Adrenal gland (tissue), 9 donors: ENCODE measurements at regions not wholly inside any gene's neighbourhood (a gene's known extent, or its start where the extent isn't known, plus 50 kb on each side); places are given as distances from the start of the nearest gene placed in this dataset.
"Not testable (repeated sequence)": the region's sequence is repeated elsewhere in the genome, so short reads cannot be mapped to it uniquely, and the experiment has no call there.

Source experiments
- DNase-seq, 7 donors: peaks; one replicate each; pipeline ENCODE4 v3.0.0-alpha.2; 2019 to 2020
- H3K27ac ChIP-seq, 5 donors: fragments of 200-600 bp; sonication (generic) in 4 of 5; 1 replicate in 3 of 5; 2 replicates in 2 of 5; pipeline versions ENCODE4 v1.5.1 to v1.8.0; 2016 to 2020; ENCODE audit warnings: mild to moderate bottlenecking in 1 of 5
- H3K27me3 ChIP-seq: fragments of 200-600 bp; 2 replicates; pipeline ENCODE4 v1.8.0; 2021
- H3K36me3 ChIP-seq, 2 donors: fragments of 200-600 bp; replicated peaks in 1 of 2; 1 replicate in 1 of 2; 2 replicates in 1 of 2; pipeline versions ENCODE4 v1.5.1 to v1.8.0; 2018 to 2022
- H3K4me1 ChIP-seq, 2 donors: fragments of 200-600 bp; replicated peaks in 1 of 2; 1 replicate in 1 of 2; 2 replicates in 1 of 2; pipeline versions ENCODE4 v1.5.1 to v1.8.0; 2018 to 2021
- H3K4me3 ChIP-seq, 4 donors: fragments of 200-600 bp; sonication (generic) in 3 of 4; one replicate each; pipeline ENCODE4 v1.5.1; 2016 to 2018
- H3K9me3 ChIP-seq, 3 donors: fragments of 200-600 bp; sonication (generic) in 1 of 3; replicated peaks in 1 of 3; 1 replicate in 2 of 3; 2 replicates in 1 of 3; pipeline versions ENCODE4 v1.5.1 to v1.8.0; 2016 to 2021
- CTCF ChIP-seq, 6 experiments: fragments of 450-650 bp in 4 of 6; fragments of 200-600 bp in 2 of 6; sonication (generic) in 1 of 6; IDR thresholded peaks; 1 replicate in 5 of 6; 2 replicates in 1 of 6; pipeline versions ENCODE4 v1.5.1 to v1.8.0; 2016 to 2021; ENCODE audit warnings: antibody characterized with exemption in 6 of 6, mild to moderate bottlenecking in 2 of 6, moderate library complexity in 1 of 6
- POLR2A ChIP-seq, 2 donors: fragments of 450-650 bp; IDR thresholded peaks; one replicate each; pipeline ENCODE4 v1.6.1; 2017; ENCODE audit warnings: antibody characterized with exemption in 2 of 2, mild to moderate bottlenecking in 2 of 2, moderate library complexity in 1 of 2
- WGBS, 4 donors: extraction: QIAGEN DNeasy Blood & Tissue Kit in 2 of 4; methylation state at CpG; one replicate each; pipeline versions ENCODE4 v1.1.5 to v1.1.7; 2013 to 2017; 5-methylcytosine and 5-hydroxymethylcytosine counted together
- intact Hi-C, 2 donors: fragments of 100-400 bp; cut with DNase I; formaldehyde crosslinking; loops; one replicate each; pipeline versions ENCODE4 v1.14.1 to v1.15.0; 2022 to 2023
- donor health status: healthy with polysubstance abuse.
- donor health status: Bipolar disorder and iron deficiency.
- donor health status: DM: yes; HTN: yes; CAD: no.
- donor health status: DM: no; HTN: no; CAD: no.
- donor health status: DM: no; HTN: no; CAD: no.

GRCh38 chr7:34567906-34568305, 90.1 kb upstream of the NPSR1 start:
- TF ChIP-seq CTCF (IDR thresholded peaks at IDR 0.05) (no peak), POLR2A (IDR thresholded peaks at IDR 0.05) (no peak)
- Histone ChIP-seq H3K4me3 (no peak overlapping the region), H3K4me1 (no peaks in the 10 kb centered on the region), H3K9me3 (no peaks in the 10 kb centered on the region), H3K36me3 (no peaks in the 10 kb centered on the region), H3K27ac (no peak overlapping the region), H3K27me3 (no peaks in the 10 kb centered on the region)
- 23 to 46% (median 34%) methylated on average over 1 of the region's 1 CpG for WGBS, 4 donors
- no peak for DNase-seq
- intact Hi-C loops = no loop called here

DNA sequence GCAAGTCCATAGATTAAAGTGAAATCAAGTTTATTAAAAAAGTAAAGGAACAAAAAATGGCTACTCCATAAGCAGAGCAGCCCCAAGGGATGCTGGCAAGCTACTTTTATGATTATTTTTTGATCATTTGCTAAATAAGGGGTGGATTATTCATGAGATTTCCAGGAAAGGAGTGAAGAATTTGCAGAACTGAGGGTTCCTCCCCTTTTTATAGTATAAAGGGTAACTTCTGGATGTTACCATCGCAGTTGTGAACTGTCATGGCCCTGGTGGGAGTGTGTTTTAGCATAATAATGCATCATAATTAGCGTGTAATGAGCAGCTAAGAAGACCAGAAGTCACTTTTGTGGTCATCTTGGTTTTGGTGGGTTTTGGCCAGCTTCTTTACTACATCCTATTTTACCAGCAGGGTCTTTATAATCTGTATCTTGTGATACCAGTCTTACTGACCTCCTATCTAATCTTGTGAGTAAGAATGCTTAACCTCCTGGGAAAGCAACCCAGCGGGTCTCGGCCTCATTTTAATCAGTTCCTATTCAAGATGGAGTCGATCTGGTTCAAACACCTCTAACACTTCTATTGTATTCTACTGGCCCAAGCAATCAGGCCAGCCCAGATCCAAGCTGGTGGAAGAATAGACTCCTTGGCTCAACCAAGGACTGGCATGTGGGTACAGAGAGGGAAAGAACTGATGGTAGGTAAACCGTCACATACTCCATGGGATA, 87.9 kb upstream of the NPSR1 start:
- Histone ChIP-seq H3K4me1 (no peaks in the 10 kb centered on the region), H3K36me3 (no peaks in the 10 kb centered on the region), H3K9me3 (no peaks in the 10 kb centered on the region), H3K27ac (no peak overlapping the region), H3K4me3 (no peak overlapping the region), H3K27me3 (no peaks in the 10 kb centered on the region)
- no peak for DNase-seq
- intact Hi-C loops = no loop called here
- TF ChIP-seq POLR2A (IDR thresholded peaks at IDR 0.05) = no peak
- no peak for TF ChIP-seq CTCF (IDR thresholded peaks at IDR 0.05)
- 76 to 81% (median 77%) methylated on average over 6 of the region's 6 CpGs for WGBS, 4 donors

DNA sequence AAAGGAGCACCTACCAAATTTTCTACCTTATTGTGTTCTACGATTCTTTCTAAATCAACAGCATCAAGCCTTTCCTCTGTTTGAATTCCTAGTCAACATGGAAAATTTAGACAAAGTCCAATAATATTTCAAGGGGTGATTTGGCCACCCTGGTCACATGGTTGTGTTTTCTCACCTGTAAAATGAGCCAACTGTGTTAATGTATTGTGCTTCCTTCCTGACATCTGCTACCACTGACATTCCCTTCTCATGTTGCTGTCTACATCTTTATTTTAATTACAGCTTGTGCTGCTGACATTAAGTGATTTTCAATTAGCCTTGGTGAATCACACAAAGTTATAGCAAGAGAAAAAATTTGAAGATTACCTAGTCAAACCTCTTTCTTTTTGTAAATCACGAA, 83.0 kb upstream of the NPSR1 start:
- Histone ChIP-seq H3K9me3 (no peaks in the 10 kb centered on the region), H3K27ac (no peak overlapping the region), H3K4me1 (no peaks in the 10 kb centered on the region), H3K36me3 (no peaks in the 10 kb centered on the region), H3K27me3 (no peaks in the 10 kb centered on the region), H3K4me3 (no peak overlapping the region)
- WGBS, 4 donors = 65 to 73% (median 70%) methylated on average over 2 of the region's 2 CpGs
- DNase-seq = no peak
- TF ChIP-seq CTCF (IDR thresholded peaks at IDR 0.05) = no peak
- intact Hi-C loops = no loop called here

DNA sequence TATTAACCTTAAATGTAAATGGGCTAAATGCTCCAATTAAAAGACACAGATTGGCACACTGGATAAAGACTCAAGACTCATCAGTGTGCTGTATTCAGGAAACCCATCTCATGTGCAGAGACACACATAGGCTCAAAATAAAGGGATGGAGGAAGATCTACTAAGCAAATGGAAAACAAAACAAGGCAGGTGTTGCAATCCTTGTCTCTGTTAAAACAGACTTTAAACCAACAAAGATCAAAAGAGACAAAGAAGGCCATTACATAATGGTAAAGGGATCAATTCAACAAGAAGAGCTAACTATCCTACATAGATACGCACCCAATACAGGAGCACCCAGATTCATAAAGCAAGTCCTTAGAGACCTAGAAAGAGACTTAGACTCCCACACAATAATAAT, 80.1 kb upstream of the NPSR1 start:
- H3K4me1 ChIP-seq, DNase-seq, H3K4me3 ChIP-seq, H3K27me3 ChIP-seq, H3K9me3 ChIP-seq, H3K27ac ChIP-seq, intact Hi-C loops, H3K36me3 ChIP-seq: not testable (repeated sequence)
- 85 to 100% (median 91%) methylated on average over 1 of the region's 1 CpG for WGBS, 4 donors

- H3K4me3 ChIP-seq, H3K9me3 ChIP-seq, H3K27me3 ChIP-seq, H3K36me3 ChIP-seq, DNase-seq, H3K4me1 ChIP-seq, intact Hi-C loops, H3K27ac ChIP-seq: not testable (repeated sequence)
- WGBS, 4 donors = 82 to 90% (median 86%) methylated on average over 6 of the region's 6 CpGs
These were observed 76.3 kb upstream of the NPSR1 start for GRCh38 chr7:34581698-34582097.
